Tibial nerve (tissue), 4 donors: ENCODE measurements at regions not wholly inside any gene's neighbourhood (a gene's known extent, or its start where the extent isn't known, plus 50 kb on each side); places are given as distances from the start of the nearest gene placed in this dataset.

Experiments
- DNase-seq, 2 donors: peaks; one replicate each; pipeline ENCODE4 v3.0.0-alpha.2; 2019; ENCODE audit warnings: low spot score in 2 of 2
- H3K27ac ChIP-seq, 4 donors: fragments of 200-600 bp; sonication (generic) in 3 of 4; one replicate each; pipeline ENCODE4 v1.5.1; 2017 to 2019; ENCODE audit warnings: mild to moderate bottlenecking in 1 of 4
- H3K27me3 ChIP-seq, 2 donors: fragments of 200-600 bp; sonication (generic) in 1 of 2; one replicate each; pipeline versions ENCODE4 v1.5.1 to v1.6.0; 2017 to 2019
- H3K36me3 ChIP-seq, 3 donors: fragments of 200-600 bp; sonication (generic); one replicate each; pipeline ENCODE4 v1.5.1; 2018 to 2019
- H3K4me1 ChIP-seq, 4 donors: fragments of 200-600 bp; sonication (generic) in 3 of 4; one replicate each; pipeline ENCODE4 v1.5.1; 2017 to 2019
- H3K4me3 ChIP-seq, 4 donors: fragments of 200-600 bp; sonication (generic) in 3 of 4; one replicate each; pipeline ENCODE4 v1.5.1; 2017 to 2019; ENCODE audit warnings: mild to moderate bottlenecking in 1 of 4, moderate library complexity in 1 of 4
- H3K9me3 ChIP-seq, 4 donors: fragments of 200-600 bp; sonication (generic) in 3 of 4; one replicate each; pipeline ENCODE4 v1.5.1; 2017 to 2019
- CTCF ChIP-seq, 5 experiments: fragments of 200-600 bp in 3 of 5; fragments of 450-650 bp in 2 of 5; sonication (generic) in 3 of 5; IDR thresholded peaks; one replicate each; pipeline ENCODE4 v1.5.1; 2016 to 2019; ENCODE audit warnings: antibody characterized with exemption in 5 of 5, mild to moderate bottlenecking in 3 of 5, moderate library complexity in 2 of 5
- EP300 ChIP-seq, 2 donors: sonication (generic); formaldehyde crosslinking; IDR thresholded peaks; one replicate each; pipeline ENCODE4 v1.6.1; 2017; ENCODE audit warnings: antibody characterized with exemption in 2 of 2, mild to moderate bottlenecking in 1 of 2
- POLR2A ChIP-seq, 2 donors: fragments of 450-650 bp; IDR thresholded peaks; one replicate each; pipeline ENCODE4 v1.6.1; 2017; ENCODE audit warnings: antibody characterized with exemption in 2 of 2, mild to moderate bottlenecking in 2 of 2, moderate library complexity in 2 of 2
- WGBS, 2 donors: methylation state at CpG; one replicate each; pipeline ENCODE4 v1.1.5; 2018; 5-methylcytosine and 5-hydroxymethylcytosine counted together

DNA sequence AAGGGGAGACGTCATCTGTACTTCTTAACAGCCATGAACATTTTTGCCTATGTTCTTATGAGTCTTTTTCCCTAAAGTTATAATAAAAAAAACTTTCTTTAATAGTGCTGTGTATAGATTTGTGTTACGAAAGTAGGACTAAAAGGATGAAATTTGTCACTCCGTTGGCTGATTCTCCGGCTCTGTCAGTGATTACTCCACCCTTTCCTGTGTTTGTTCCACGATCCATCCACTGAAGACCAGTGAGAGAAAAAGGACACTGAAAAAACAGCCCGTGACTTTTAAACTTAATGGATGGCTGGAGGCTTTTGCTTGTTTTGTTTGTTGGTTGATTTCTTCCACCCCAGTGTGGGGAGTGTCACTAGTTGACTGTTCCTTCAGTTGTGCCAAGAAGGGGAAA is 232.0 kb upstream of the NOX3 start:
- WGBS, 2 donors, result 75% methylated on average over 6 of the region's 6 CpGs
- no peak for DNase-seq
- no peaks in the 10 kb centered on the region for H3K9me3 ChIP-seq
- H3K27me3 ChIP-seq, result no peaks in the 10 kb centered on the region
- TF ChIP-seq EP300 (IDR thresholded peaks at IDR 0.05) (no peak), POLR2A (IDR thresholded peaks at IDR 0.05) (no peak), CTCF (IDR thresholded peaks at IDR 0.05) (no peak)
- H3K4me3 ChIP-seq, result no peak overlapping the region
- no peaks in the 10 kb centered on the region for H3K4me1 ChIP-seq
- H3K36me3 ChIP-seq, result no peaks in the 10 kb centered on the region
- no peak overlapping the region for H3K27ac ChIP-seq

- WGBS, 2 donors, result 56 to 65% methylated on average over 5 of the region's 5 CpGs
- TF ChIP-seq CTCF (IDR thresholded peaks at IDR 0.05) (no peak), POLR2A (IDR thresholded peaks at IDR 0.05) (no peak), EP300 (IDR thresholded peaks at IDR 0.05) (no peak)
- no peak for DNase-seq
- Histone ChIP-seq H3K36me3 (no peaks in the 10 kb centered on the region), H3K9me3 (no peaks in the 10 kb centered on the region), H3K27me3 (no peaks in the 10 kb centered on the region), H3K4me3 (no peak overlapping the region), H3K27ac (no peak overlapping the region), H3K4me1 (no peaks in the 10 kb centered on the region)
These were observed 229.0 kb upstream of the NOX3 start for GRCh38 chr6:155684416-155685196.

DNA sequence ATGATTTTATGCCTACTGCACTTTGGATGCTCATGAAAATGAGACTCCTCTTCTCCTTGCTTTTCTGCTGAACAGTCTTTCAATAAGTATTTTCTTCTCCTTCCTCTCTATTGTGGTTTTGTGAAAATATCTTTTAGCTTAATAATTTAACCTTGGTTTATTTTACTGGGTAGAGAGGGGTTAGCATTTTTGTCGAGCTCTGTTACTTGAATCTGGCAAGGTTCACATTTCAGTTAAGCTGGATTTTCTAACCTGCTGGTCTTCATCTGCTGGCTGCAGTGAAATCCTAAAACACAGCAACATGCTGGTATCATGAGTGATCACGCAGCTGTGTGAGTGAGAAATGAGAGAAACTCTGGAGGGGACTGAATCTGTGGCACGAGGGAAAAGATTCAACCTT is 222.7 kb upstream of the NOX3 start:
- 61 to 72% methylated on average over 3 of the region's 3 CpGs for WGBS, 2 donors
- H3K36me3 ChIP-seq, result no peaks in the 10 kb centered on the region
- H3K27ac ChIP-seq, result no peak overlapping the region
- no peaks in the 10 kb centered on the region for H3K4me1 ChIP-seq
- no peak for DNase-seq
- no peaks in the 10 kb centered on the region for H3K9me3 ChIP-seq
- no peaks in the 10 kb centered on the region for H3K27me3 ChIP-seq
- no peak overlapping the region for H3K4me3 ChIP-seq
- TF ChIP-seq POLR2A (IDR thresholded peaks at IDR 0.05) (no peak), EP300 (IDR thresholded peaks at IDR 0.05) (no peak), CTCF (IDR thresholded peaks at IDR 0.05) (no peak)

DNA sequence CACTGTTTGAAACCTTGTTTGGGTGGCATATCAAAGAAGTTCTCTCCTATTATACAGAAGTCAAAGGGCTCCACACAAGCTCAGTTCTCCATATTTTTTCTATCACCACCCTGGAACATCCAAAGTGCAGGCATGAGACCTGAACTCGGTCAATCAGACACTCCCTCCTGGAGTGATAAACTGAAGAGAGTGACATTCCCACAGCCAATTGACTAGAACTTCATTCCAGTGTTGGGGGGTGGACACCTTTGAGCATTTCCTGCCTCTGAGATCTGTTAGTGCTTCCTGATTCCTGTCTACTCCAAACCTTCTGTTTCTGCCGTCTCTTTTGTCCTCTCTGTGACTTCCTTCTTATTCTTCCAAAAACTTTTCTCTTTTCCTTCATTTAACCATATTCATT is 220.7 kb upstream of the NOX3 start:
- no peak overlapping the region for H3K27ac ChIP-seq
- no peaks in the 10 kb centered on the region for H3K36me3 ChIP-seq
- no peaks in the 10 kb centered on the region for H3K9me3 ChIP-seq
- H3K27me3 ChIP-seq, result no peaks in the 10 kb centered on the region
- 62 to 68% methylated on average over 2 of the region's 2 CpGs for WGBS, 2 donors
- H3K4me3 ChIP-seq, result no peak overlapping the region
- no peaks in the 10 kb centered on the region for H3K4me1 ChIP-seq
- DNase-seq, result no peak
- TF ChIP-seq CTCF (IDR thresholded peaks at IDR 0.05) (no peak), POLR2A (IDR thresholded peaks at IDR 0.05) (no peak), EP300 (IDR thresholded peaks at IDR 0.05) (no peak)

DNA sequence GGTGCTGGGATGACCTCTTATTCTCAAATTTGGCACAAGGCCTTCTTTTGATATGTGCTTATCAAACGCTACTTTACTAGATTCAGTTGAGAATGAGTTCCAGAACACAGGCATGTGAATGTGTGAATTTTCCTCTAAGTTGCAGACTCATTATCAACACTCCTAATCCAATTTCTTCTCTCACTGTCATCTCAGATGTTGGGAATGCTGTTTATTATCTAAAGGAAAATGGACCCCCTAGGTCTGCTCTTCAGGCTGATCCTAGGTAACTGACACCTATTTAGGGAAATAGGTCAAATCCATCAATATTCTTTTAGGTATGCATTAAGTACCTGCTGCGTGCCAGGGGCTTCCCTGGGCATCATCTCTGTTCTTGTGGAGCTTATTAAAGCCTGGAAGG is 215.0 kb upstream of the NOX3 start:
- no peak overlapping the region for H3K4me3 ChIP-seq
- TF ChIP-seq CTCF (IDR thresholded peaks at IDR 0.05) (no peak), POLR2A (IDR thresholded peaks at IDR 0.05) (no peak), EP300 (IDR thresholded peaks at IDR 0.05) (no peak)
- H3K27me3 ChIP-seq, result no peaks in the 10 kb centered on the region
- DNase-seq, result no peak
- H3K27ac ChIP-seq, result no peak overlapping the region
- H3K9me3 ChIP-seq, result no peaks in the 10 kb centered on the region
- H3K36me3 ChIP-seq, result no peaks in the 10 kb centered on the region
- no peaks in the 10 kb centered on the region for H3K4me1 ChIP-seq
- WGBS, 2 donors, result 89 to 96% methylated on average over 2 of the region's 2 CpGs
